ENCODE measurements at regions not wholly inside any gene's neighbourhood (a gene's known extent, or its start where the extent isn't known, plus 50 kb on each side); places are given as distances from the start of the nearest gene placed in this dataset.

DNA sequence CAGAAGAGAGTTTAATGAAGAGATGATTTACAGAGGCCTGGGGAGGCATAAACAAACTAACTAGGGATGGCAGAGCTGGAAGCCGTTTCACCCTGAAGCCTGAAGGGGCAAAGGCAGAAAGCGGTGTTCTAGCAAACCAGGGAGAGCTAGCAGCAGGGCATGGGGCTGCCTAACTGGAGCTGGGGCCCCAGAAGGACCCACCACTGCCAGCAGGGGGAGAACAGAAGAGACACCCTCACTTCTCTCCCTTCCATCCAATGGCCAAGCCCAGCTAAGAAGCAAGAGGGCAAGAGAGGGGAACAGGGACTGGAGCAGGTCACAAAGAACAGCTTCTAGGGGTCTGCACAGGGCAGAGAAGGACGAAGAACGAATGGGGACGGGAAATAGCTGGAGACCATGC is 195.5 kb downstream of the KATNAL1 start:
- TF ChIP-seq, protein P1, sequence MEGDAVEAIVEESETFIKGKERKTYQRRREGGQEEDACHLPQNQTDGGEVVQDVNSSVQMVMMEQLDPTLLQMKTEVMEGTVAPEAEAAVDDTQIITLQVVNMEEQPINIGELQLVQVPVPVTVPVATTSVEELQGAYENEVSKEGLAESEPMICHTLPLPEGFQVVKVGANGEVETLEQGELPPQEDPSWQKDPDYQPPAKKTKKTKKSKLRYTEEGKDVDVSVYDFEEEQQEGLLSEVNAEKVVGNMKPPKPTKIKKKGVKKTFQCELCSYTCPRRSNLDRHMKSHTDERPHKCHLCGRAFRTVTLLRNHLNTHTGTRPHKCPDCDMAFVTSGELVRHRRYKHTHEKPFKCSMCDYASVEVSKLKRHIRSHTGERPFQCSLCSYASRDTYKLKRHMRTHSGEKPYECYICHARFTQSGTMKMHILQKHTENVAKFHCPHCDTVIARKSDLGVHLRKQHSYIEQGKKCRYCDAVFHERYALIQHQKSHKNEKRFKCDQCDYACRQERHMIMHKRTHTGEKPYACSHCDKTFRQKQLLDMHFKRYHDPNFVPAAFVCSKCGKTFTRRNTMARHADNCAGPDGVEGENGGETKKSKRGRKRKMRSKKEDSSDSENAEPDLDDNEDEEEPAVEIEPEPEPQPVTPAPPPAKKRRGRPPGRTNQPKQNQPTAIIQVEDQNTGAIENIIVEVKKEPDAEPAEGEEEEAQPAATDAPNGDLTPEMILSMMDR (IDR thresholded peaks at IDR 0.05; ENCODE audit: low read depth, low read length, missing input control), result no peak
- TF ChIP-seq GABPA (IDR thresholded peaks at IDR 0.05 in 1 of 2, conservative IDR thresholded peaks at IDR 0.05 in 1 of 2), result no peak
- TF ChIP-seq, protein P2, sequence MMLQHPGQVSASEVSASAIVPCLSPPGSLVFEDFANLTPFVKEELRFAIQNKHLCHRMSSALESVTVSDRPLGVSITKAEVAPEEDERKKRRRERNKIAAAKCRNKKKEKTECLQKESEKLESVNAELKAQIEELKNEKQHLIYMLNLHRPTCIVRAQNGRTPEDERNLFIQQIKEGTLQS (IDR thresholded peaks at IDR 0.05), result no peak
- TF ChIP-seq HNF4G (IDR thresholded peaks at IDR 0.05), result no peak
- TF ChIP-seq, protein P3, sequence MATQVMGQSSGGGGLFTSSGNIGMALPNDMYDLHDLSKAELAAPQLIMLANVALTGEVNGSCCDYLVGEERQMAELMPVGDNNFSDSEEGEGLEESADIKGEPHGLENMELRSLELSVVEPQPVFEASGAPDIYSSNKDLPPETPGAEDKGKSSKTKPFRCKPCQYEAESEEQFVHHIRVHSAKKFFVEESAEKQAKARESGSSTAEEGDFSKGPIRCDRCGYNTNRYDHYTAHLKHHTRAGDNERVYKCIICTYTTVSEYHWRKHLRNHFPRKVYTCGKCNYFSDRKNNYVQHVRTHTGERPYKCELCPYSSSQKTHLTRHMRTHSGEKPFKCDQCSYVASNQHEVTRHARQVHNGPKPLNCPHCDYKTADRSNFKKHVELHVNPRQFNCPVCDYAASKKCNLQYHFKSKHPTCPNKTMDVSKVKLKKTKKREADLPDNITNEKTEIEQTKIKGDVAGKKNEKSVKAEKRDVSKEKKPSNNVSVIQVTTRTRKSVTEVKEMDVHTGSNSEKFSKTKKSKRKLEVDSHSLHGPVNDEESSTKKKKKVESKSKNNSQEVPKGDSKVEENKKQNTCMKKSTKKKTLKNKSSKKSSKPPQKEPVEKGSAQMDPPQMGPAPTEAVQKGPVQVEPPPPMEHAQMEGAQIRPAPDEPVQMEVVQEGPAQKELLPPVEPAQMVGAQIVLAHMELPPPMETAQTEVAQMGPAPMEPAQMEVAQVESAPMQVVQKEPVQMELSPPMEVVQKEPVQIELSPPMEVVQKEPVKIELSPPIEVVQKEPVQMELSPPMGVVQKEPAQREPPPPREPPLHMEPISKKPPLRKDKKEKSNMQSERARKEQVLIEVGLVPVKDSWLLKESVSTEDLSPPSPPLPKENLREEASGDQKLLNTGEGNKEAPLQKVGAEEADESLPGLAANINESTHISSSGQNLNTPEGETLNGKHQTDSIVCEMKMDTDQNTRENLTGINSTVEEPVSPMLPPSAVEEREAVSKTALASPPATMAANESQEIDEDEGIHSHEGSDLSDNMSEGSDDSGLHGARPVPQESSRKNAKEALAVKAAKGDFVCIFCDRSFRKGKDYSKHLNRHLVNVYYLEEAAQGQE (IDR thresholded peaks at IDR 0.05), result no peak
- no peak for TF ChIP-seq RAD21 (IDR thresholded peaks at IDR 0.05)
- Histone ChIP-seq H3K9ac (ENCODE audit: low read depth in 1 of 2, low read length in 2 of 2) (no peak overlapping the region), H3K27ac (ENCODE audit: low read depth in 1 of 2, low read length in 2 of 2) (no peak overlapping the region), H3K36me3 (ENCODE audit: control insufficient read depth in 4 of 4, insufficient read depth in 3 of 4, low read depth in 1 of 4, low read length in 3 of 4) (no peaks in the 10 kb centered on the region), H3K27me3 (ENCODE audit: control insufficient read depth in 4 of 4, insufficient read depth in 4 of 4, low read length in 3 of 4) (no peaks in the 10 kb centered on the region), H3K9me3 (ENCODE audit: control insufficient read depth in 4 of 4, low read length in 3 of 4) (no peaks in the 10 kb centered on the region), H3K4me1 (ENCODE audit: control insufficient read depth in 4 of 4, insufficient read depth in 4 of 4, low read length in 3 of 4) (peaks cover 3 to 34% (median 24%) of the 10 kb centered on the region in 4 donors), H3K4me3 (ENCODE audit: low read depth in 1 of 3, low read length in 3 of 3) (no peak overlapping the region)
- no peak for DNase-seq (ENCODE audit: low spot score)
- WGBS, result 90% methylated on average over 5 of the region's 5 CpGs

DNA sequence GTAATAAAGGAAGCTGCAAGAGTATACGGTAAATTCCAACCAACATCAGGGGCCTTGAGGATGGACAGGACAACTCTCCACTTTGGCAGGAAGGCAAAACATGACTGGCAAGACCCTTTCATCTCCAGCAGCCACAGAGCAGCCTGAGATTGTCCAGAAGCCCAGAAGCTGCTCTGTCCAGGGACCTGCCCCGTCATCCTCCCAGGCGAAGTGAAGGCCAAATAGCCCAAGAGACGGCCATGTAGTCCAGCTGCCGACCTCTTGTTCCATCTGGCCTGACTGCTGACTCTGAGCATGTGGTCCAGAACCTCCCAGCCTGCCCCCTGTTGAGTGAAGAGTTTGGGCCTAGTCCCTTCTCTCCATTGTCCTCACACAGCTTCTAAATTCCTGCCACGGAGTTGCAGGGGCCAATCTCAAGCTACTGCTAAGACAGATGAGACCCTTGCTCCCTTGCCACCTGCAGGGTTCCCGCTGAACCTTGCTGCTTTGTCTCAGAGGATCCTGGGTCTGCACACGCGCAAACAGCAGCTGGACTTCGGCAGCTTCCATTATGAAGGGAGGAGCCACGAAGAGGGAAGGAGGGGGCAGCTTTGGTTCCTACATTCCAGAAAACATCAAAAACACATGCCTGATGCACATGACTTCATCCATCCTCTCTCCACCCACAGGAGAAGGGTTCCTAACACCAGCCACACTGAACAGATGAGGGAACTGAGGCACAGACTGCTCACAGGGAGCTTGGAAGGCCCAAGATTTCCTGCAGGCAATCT is 196.9 kb downstream of the KATNAL1 start:
- 93% methylated on average over 11 of the region's 11 CpGs for WGBS
- DNase-seq (ENCODE audit: low spot score), result no peak
- Histone ChIP-seq H3K4me3 (ENCODE audit: low read depth in 1 of 3, low read length in 3 of 3) (no peak overlapping the region), H3K27me3 (ENCODE audit: control insufficient read depth in 4 of 4, insufficient read depth in 4 of 4, low read length in 3 of 4) (no peaks in the 10 kb centered on the region), H3K27ac (ENCODE audit: low read depth in 1 of 2, low read length in 2 of 2) (no peak overlapping the region), H3K36me3 (ENCODE audit: control insufficient read depth in 4 of 4, insufficient read depth in 3 of 4, low read depth in 1 of 4, low read length in 3 of 4) (no peaks in the 10 kb centered on the region), H3K9ac (ENCODE audit: low read depth in 1 of 2, low read length in 2 of 2) (no peak overlapping the region), H3K4me1 (ENCODE audit: control insufficient read depth in 4 of 4, insufficient read depth in 4 of 4, low read length in 3 of 4) (peaks cover 3 to 34% (median 24%) of the 10 kb centered on the region in 4 donors), H3K9me3 (ENCODE audit: control insufficient read depth in 4 of 4, low read length in 3 of 4) (no peaks in the 10 kb centered on the region)
- TF ChIP-seq, protein P1 (IDR thresholded peaks at IDR 0.05; ENCODE audit: low read depth, low read length, missing input control), result no peak
- no peak for TF ChIP-seq GABPA (IDR thresholded peaks at IDR 0.05 in 1 of 2, conservative IDR thresholded peaks at IDR 0.05 in 1 of 2)
- TF ChIP-seq, protein P2 (IDR thresholded peaks at IDR 0.05), result no peak
- TF ChIP-seq, protein P4, sequence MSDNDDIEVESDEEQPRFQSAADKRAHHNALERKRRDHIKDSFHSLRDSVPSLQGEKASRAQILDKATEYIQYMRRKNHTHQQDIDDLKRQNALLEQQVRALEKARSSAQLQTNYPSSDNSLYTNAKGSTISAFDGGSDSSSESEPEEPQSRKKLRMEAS (IDR thresholded peaks at IDR 0.05), result no peak
- TF ChIP-seq NR2F2 (IDR thresholded peaks at IDR 0.05), result no peak
- TF ChIP-seq SP1 (IDR thresholded peaks at IDR 0.05), result no peak
- no peak for TF ChIP-seq RXRA (IDR thresholded peaks at IDR 0.05)
- TF ChIP-seq, protein P5, sequence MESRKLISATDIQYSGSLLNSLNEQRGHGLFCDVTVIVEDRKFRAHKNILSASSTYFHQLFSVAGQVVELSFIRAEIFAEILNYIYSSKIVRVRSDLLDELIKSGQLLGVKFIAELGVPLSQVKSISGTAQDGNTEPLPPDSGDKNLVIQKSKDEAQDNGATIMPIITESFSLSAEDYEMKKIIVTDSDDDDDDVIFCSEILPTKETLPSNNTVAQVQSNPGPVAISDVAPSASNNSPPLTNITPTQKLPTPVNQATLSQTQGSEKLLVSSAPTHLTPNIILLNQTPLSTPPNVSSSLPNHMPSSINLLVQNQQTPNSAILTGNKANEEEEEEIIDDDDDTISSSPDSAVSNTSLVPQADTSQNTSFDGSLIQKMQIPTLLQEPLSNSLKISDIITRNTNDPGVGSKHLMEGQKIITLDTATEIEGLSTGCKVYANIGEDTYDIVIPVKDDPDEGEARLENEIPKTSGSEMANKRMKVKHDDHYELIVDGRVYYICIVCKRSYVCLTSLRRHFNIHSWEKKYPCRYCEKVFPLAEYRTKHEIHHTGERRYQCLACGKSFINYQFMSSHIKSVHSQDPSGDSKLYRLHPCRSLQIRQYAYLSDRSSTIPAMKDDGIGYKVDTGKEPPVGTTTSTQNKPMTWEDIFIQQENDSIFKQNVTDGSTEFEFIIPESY (IDR thresholded peaks at IDR 0.05), result no peak
- no peak for TF ChIP-seq JUND (IDR thresholded peaks at IDR 0.05)
- TF ChIP-seq TAF1 (conservative IDR thresholded peaks at IDR 0.05), result no peak
- TF ChIP-seq, protein P3 (IDR thresholded peaks at IDR 0.05), result no peak
- TF ChIP-seq FOXA1 (IDR thresholded peaks at IDR 0.05), result no peak
- TF ChIP-seq RAD21 (IDR thresholded peaks at IDR 0.05), result no peak

Measured in liver (tissue), 8 donors.